ENCODE measurements at regions not wholly inside any gene's neighbourhood (a gene's known extent, or its start where the extent isn't known, plus 50 kb on each side); places are given as distances from the start of the nearest gene placed in this dataset.
"Not testable (repeated sequence)": the region's sequence is repeated elsewhere in the genome, so short reads cannot be mapped to it uniquely, and the experiment has no call there.

DNA sequence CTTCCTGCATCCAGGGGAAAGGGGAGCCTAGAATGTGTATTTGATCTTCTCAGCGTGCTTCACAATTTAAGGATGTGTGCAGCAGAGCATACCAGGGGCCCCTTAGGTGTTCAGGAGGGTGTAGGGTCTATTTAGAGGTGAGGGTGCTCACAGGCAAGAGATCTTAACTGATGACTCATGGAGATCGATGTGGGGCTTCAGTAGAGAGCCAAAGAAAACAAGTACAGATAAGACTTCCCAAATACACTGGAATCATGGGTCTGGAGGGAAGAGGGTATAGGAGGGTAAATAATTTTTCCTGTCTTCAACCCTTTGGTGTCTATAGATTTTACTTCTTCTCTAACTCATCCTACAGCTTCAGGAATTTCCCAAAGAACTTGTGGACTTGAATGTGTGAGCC lies 170.2 kb upstream of the LRRC3B start:
- H3K9me3 Mint-ChIP-seq, result peaks cover 8% of the 10 kb centered on the region
- DNase-seq (no peak), ATAC-seq (no peak)
- no peak overlapping the region for H3K4me3 Mint-ChIP-seq
- H3K4me1 Mint-ChIP-seq (ENCODE audit: low read depth), result no peaks in the 10 kb centered on the region
- H3K36me3 Mint-ChIP-seq (ENCODE audit: insufficient read depth), result no peaks in the 10 kb centered on the region
- no peaks in the 10 kb centered on the region for H3K27me3 Mint-ChIP-seq (ENCODE audit: low read depth)

DNA sequence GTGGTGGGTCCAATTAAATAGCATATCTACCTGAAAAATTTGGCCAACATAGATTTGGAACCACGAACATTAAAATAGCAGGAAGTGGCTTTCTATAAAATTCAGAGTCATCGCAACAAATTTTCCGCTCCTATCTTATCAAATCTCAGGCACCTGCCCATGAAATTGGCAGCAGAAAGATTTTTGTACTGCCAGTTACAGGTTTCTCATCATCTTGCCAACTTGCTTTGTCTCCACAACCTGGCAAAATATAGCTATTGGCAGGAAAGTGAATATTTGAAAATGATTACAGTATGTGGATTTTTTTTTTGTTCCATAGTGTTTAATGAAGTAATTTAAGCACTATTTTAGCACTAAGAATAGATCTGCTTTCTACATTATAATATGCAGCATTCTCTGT lies 161.6 kb upstream of the LRRC3B start:
- no peak overlapping the region for H3K4me3 Mint-ChIP-seq
- no peaks in the 10 kb centered on the region for H3K27me3 Mint-ChIP-seq (ENCODE audit: low read depth)

DNA sequence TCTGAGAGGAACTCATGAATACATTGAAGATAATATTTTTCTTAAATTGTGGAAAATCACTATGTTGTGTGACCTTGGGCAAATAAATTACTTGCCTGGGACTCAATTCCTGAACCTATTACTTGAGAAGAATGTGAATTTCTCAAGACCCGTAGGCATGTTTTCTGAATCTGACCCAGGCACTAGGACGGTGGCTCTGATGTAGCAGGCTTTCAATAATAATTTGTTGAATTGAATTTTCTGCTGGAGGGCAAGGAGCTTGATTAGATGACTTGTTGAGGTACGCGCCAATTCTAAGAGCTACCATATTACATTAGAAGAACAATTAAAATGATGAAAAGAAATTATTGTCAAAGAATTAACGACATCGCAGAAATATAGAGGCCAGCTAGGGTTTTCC lies 150.2 kb upstream of the LRRC3B start:
- DNase-seq (no peak), ATAC-seq (no peak)
- H3K9me3 Mint-ChIP-seq, result peaks cover 15% of the 10 kb centered on the region
- no peaks in the 10 kb centered on the region for H3K27me3 Mint-ChIP-seq (ENCODE audit: low read depth)
- H3K4me1 Mint-ChIP-seq (ENCODE audit: low read depth), result no peaks in the 10 kb centered on the region
- no peaks in the 10 kb centered on the region for H3K36me3 Mint-ChIP-seq (ENCODE audit: insufficient read depth)
- H3K4me3 Mint-ChIP-seq, result no peak overlapping the region

More for the DNA sequence above, 161.6 kb upstream of the LRRC3B start:
- peaks cover 9% of the 10 kb centered on the region for H3K9me3 Mint-ChIP-seq
- no peak for DNase-seq
- no peaks in the 10 kb centered on the region for H3K4me1 Mint-ChIP-seq (ENCODE audit: low read depth)
- H3K36me3 Mint-ChIP-seq (ENCODE audit: insufficient read depth), result no peaks in the 10 kb centered on the region
- ATAC-seq, result no peak

DNA sequence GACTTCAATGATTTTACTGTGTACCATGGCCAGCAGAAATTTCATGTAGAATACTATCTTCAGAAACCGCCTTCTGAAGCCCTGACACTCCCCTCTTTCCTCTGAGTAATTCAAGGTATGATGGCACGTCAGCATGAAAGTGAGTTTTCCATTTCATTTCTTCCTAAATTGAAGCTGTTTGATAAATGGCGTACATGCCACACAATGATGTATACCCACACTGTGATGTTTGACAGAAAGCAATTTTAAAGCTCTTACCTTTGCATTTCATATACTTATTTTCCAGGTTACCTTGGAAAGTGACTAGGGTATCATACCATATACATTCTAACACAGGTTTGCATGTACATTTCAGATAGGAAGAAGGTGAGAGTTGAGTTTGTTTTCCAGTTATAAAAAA lies 147.9 kb upstream of the LRRC3B start:
- H3K36me3 Mint-ChIP-seq (ENCODE audit: insufficient read depth), result no peaks in the 10 kb centered on the region
- H3K4me3 Mint-ChIP-seq, result no peak overlapping the region
- ATAC-seq (no peak), DNase-seq (no peak)
- no peaks in the 10 kb centered on the region for H3K27me3 Mint-ChIP-seq (ENCODE audit: low read depth)
- no peaks in the 10 kb centered on the region for H3K4me1 Mint-ChIP-seq (ENCODE audit: low read depth)
- peaks cover 8% of the 10 kb centered on the region for H3K9me3 Mint-ChIP-seq

DNA sequence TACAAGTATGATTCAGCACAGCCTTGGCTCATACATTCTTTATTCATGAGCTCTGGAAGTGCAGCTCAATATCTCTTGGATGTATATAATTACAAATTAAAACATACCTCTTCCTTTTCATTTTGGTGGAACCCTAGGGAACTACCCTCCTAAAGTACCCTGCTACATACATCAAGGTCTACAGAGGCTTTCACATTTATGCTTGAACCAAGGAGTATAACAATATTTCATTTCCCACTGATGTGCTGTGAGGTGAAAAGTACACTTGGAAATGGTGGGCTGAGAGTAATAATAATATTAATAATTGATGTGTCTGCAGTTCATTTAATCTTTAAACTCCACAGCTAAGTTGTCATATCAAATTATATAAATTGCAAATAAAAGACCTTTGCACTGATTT lies 142.2 kb upstream of the LRRC3B start:
- no peaks in the 10 kb centered on the region for H3K27me3 Mint-ChIP-seq (ENCODE audit: low read depth)
- ATAC-seq, result no peak
- H3K4me3 Mint-ChIP-seq, result no peak overlapping the region
- no peak for DNase-seq
- H3K9me3 Mint-ChIP-seq, result no peaks in the 10 kb centered on the region
- H3K4me1 Mint-ChIP-seq (ENCODE audit: low read depth), result no peaks in the 10 kb centered on the region
- H3K36me3 Mint-ChIP-seq (ENCODE audit: insufficient read depth), result no peaks in the 10 kb centered on the region

DNA sequence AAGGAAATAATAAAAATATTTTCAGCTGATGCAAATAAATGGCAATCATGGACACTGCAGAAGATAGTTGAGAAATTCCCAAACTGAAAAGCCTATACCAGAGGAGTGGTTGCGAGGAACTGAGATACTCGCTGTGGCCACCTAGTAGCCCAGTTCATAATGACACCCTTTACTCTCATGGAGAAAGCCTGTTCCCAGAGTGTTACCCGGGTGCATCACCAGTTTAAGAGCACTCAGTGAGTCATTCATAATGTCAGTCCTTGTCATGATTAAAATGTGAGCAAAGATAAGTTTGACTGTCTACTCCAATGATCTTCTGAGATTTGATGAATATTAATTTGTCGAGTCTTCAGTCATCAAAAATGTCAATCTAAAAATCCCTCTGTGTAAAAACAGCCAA lies 138.4 kb upstream of the LRRC3B start:
- no peak overlapping the region for H3K4me3 Mint-ChIP-seq
- ATAC-seq (no peak), DNase-seq (no peak)
- no peaks in the 10 kb centered on the region for H3K36me3 Mint-ChIP-seq (ENCODE audit: insufficient read depth)
- H3K27me3 Mint-ChIP-seq (ENCODE audit: low read depth), result no peaks in the 10 kb centered on the region
- peaks cover 6% of the 10 kb centered on the region for H3K9me3 Mint-ChIP-seq
- H3K4me1 Mint-ChIP-seq (ENCODE audit: low read depth), result no peaks in the 10 kb centered on the region

DNA sequence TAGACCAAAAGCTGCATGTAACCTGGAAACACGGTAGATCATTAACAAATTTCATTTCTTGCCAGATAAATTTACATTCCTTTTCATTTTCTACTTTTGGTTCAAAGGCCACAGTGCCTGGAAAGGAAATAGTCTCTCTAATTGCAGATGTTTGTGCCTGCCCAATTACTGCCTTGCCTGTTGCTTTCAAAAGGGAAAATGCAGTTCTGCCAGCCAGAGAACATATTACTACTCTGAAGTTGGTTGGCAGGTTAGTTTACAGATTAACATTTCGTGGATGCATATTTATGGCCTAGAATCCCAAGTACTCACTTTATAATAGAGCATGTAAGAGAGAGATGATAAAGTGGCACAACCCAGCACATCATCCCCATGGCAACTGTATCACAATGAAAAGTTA lies 124.3 kb upstream of the LRRC3B start:
- H3K36me3 Mint-ChIP-seq (ENCODE audit: insufficient read depth), result no peaks in the 10 kb centered on the region
- H3K27me3 Mint-ChIP-seq (ENCODE audit: low read depth), result peaks cover 1% of the 10 kb centered on the region
- H3K4me1 Mint-ChIP-seq (ENCODE audit: low read depth), result no peaks in the 10 kb centered on the region
- DNase-seq, result no peak
- H3K9me3 Mint-ChIP-seq, result peaks cover 8% of the 10 kb centered on the region
- no peak overlapping the region for H3K4me3 Mint-ChIP-seq
- ATAC-seq, result no peak

DNA sequence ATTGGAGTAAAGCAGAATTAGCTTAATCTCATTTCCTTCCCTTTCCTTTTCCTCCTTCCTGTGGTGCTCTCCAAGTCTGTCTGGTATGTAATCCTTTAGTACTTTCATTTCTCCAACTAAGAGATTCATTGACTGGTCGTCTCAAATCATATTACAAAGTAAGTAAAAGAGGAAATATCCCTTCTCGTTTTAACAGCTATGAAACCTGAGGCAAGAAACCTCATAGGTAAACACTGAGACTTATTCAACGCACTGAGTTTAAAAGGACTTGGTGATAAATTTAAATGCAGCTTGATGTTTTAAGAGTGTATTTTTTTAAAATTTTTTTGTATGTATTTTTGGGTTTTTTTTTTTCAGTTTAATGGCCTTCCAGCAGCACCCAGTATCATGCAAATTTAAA lies 117.2 kb upstream of the LRRC3B start:
- H3K4me1 Mint-ChIP-seq (ENCODE audit: low read depth), result no peaks in the 10 kb centered on the region
- no peak for DNase-seq
- no peak overlapping the region for H3K4me3 Mint-ChIP-seq
- ATAC-seq, result no peak
- H3K36me3 Mint-ChIP-seq (ENCODE audit: insufficient read depth), result no peaks in the 10 kb centered on the region
- H3K9me3 Mint-ChIP-seq, result peaks cover 4% of the 10 kb centered on the region
- no peaks in the 10 kb centered on the region for H3K27me3 Mint-ChIP-seq (ENCODE audit: low read depth)

DNA sequence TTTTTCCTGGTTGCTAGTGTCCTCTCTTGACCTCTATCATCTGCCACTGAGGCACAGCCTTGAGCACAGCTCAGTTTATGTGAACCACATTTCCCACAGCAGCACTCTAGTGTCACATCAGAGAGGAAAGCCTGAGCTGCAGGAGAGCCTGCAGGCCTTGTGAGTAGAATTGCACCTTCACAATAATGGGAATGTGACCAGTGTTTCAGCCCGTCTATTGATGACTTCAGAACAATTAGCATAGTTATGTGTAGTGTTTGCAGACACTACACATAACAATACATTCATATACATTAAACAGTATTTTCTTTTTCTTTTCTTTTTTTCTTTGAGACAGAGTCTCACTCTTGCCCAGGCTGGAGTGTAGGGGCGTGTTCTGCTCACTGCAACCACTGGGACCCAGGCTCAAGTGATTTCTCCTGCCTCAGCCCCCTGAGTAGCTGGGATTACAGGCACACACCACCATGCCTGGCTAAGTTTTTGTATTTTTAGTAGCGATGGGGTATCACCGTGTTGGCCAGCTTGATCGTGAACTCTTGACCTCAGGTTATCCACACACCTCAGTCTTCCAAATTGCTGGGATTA lies 108.0 kb upstream of the LRRC3B start:
- not testable (repeated sequence) for H3K27me3 Mint-ChIP-seq (ENCODE audit: low read depth); H3K36me3 Mint-ChIP-seq (ENCODE audit: insufficient read depth); H3K4me1 Mint-ChIP-seq (ENCODE audit: low read depth); DNase-seq; ATAC-seq; H3K4me3 Mint-ChIP-seq
- peaks cover 16% of the 10 kb centered on the region for H3K9me3 Mint-ChIP-seq

DNA sequence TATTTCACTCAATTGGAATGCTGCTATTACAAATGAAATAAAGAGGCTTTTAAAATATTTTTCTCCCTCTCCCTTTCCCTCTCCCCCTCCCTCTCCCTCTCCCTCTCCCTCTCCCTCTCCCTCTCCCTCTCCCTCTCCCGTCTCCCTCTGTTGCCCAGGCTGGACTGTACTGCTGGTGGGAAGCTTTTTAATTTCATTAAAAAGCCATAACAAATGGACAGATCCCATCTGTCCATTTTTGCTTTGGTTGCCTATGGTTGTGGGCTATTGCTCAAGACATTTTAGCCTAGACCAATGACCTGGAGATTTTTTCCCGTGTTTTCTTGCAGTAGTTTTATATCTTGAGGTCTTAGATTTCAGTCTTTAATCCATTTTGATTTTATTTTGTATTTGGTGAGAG lies 107.2 kb upstream of the LRRC3B start:
- H3K4me1 Mint-ChIP-seq (ENCODE audit: low read depth), result no peaks in the 10 kb centered on the region
- no peaks in the 10 kb centered on the region for H3K27me3 Mint-ChIP-seq (ENCODE audit: low read depth)
- peaks cover 18% of the 10 kb centered on the region for H3K9me3 Mint-ChIP-seq
- no peaks in the 10 kb centered on the region for H3K36me3 Mint-ChIP-seq (ENCODE audit: insufficient read depth)
- DNase-seq (no peak), ATAC-seq (no peak)
- no peak overlapping the region for H3K4me3 Mint-ChIP-seq

DNA sequence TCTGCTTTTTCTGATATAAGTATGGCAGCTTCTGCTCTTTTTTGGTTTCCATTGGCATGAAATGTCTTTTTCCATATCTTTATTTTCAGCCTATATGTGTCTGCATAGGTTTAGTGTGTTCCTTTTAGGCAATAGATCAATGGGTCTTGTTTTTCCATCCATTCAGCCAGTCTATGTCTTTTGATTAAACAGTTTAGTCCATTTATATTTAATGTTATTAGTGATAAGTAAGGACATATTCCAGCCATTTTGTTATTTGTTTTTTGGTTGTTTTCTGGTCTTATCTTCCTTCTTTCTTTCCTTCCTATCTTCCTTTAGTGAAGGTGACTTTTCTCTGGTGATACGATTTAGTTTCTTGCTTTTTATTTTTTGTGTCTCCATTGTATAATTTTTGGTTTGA lies 101.3 kb upstream of the LRRC3B start:
- H3K36me3 Mint-ChIP-seq (ENCODE audit: insufficient read depth), result no peaks in the 10 kb centered on the region
- peaks cover 36% of the 10 kb centered on the region for H3K9me3 Mint-ChIP-seq

DNA sequence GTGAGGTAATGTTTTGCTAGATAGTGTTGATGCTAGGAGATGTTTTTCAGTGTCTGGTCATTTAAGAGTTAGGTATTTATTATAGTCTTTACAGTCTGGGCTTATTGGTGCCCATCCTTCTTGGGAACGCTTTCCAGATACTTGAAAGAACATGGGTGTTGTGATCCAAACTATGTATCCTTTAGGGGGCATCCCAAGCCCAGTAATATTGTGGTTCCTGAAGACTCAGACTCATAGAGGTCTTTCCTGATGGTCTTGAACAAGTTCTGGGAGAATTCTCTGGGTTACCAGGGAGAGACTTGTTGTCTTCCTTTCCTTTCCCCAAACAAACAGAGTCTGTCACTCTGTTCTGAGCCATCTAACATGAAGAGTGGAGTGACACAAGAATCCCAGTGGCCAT lies 99.7 kb upstream of the LRRC3B start:
- H3K4me3 Mint-ChIP-seq, result no peak overlapping the region
- H3K27me3 Mint-ChIP-seq (ENCODE audit: low read depth), result no peaks in the 10 kb centered on the region
- ATAC-seq (no peak), DNase-seq (no peak)
- H3K9me3 Mint-ChIP-seq, result peaks cover 35% of the 10 kb centered on the region
- H3K36me3 Mint-ChIP-seq (ENCODE audit: insufficient read depth), result no peaks in the 10 kb centered on the region
- no peaks in the 10 kb centered on the region for H3K4me1 Mint-ChIP-seq (ENCODE audit: low read depth)

More for the DNA sequence above, 101.3 kb upstream of the LRRC3B start:
- H3K4me3 Mint-ChIP-seq, result no peak overlapping the region
- H3K4me1 Mint-ChIP-seq (ENCODE audit: low read depth), result no peaks in the 10 kb centered on the region
- H3K27me3 Mint-ChIP-seq (ENCODE audit: low read depth), result no peaks in the 10 kb centered on the region
- no peak for DNase-seq
- no peak for ATAC-seq

DNA sequence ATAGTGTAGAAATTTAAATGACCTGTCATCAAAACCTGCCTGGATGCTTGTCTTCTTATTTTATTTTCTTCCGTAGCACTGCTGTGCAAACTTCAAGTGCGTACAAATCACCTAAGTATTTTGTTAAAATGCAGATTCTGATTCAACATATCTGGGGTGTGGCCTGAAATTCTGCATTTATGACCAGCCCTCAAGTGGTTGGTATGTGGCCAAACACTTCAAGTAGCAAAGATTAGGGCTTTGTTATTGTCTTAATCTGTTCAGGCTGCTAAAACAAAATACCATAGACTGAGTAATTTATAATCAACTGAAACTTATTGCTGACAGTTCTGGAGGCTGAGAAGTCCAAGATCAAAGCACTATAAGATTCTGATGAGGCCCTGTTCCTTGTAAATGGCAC lies 97.6 kb upstream of the LRRC3B start:
- H3K36me3 Mint-ChIP-seq (ENCODE audit: insufficient read depth), result no peaks in the 10 kb centered on the region
- no peak for DNase-seq
- no peak overlapping the region for H3K4me3 Mint-ChIP-seq
- ATAC-seq, result no peak
- peaks cover 34% of the 10 kb centered on the region for H3K9me3 Mint-ChIP-seq
- no peaks in the 10 kb centered on the region for H3K4me1 Mint-ChIP-seq (ENCODE audit: low read depth)
- no peaks in the 10 kb centered on the region for H3K27me3 Mint-ChIP-seq (ENCODE audit: low read depth)

DNA sequence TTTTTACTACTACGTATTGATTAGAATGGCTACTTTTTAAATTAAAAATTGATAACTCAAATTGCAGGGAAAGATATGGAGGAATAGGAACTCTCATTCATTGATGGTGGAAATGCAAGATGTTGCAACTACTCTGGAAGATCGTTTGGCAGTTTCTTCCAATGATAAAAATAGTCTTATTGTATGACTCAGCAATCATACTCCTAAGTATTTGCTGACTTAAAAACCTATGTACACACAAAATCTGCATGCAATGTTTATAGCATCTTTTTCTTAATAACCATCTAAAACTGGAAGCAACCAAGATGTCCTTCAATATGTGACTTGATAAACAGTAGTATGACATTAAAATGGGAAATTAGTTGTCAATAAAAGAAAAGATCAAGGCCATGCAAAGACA lies 87.4 kb upstream of the LRRC3B start:
- H3K4me1 Mint-ChIP-seq (ENCODE audit: low read depth), result no peaks in the 10 kb centered on the region
- peaks cover 7% of the 10 kb centered on the region for H3K9me3 Mint-ChIP-seq
- ATAC-seq (no peak), DNase-seq (no peak)
- no peaks in the 10 kb centered on the region for H3K27me3 Mint-ChIP-seq (ENCODE audit: low read depth)
- no peak overlapping the region for H3K4me3 Mint-ChIP-seq
- no peaks in the 10 kb centered on the region for H3K36me3 Mint-ChIP-seq (ENCODE audit: insufficient read depth)

DNA sequence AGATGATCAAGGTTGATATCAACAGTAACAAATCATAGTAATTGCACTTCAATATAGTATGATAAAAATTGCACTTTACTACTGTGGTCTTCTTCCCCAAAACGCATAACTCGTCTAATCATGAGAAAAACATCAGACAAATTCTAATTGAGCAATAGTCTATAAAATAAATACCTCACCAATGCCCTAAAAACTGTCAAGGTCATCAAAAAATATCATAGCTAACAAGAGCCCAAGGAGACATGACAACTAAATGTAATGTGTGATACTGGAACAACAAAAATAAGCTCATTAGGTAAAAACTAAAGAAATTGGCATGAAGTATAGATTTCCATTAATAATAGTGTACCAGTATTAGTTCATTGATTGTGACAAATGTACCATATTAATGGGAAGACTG lies 85.6 kb upstream of the LRRC3B start:
- Mint-ChIP-seq H3K9me3 (peaks cover 10% of the 10 kb centered on the region), H3K4me1 (ENCODE audit: low read depth) (no peaks in the 10 kb centered on the region), H3K36me3 (ENCODE audit: insufficient read depth) (no peaks in the 10 kb centered on the region), H3K4me3 (no peak overlapping the region), H3K27me3 (ENCODE audit: low read depth) (no peaks in the 10 kb centered on the region)
- ATAC-seq, result no peak
- no peak for DNase-seq

DNA sequence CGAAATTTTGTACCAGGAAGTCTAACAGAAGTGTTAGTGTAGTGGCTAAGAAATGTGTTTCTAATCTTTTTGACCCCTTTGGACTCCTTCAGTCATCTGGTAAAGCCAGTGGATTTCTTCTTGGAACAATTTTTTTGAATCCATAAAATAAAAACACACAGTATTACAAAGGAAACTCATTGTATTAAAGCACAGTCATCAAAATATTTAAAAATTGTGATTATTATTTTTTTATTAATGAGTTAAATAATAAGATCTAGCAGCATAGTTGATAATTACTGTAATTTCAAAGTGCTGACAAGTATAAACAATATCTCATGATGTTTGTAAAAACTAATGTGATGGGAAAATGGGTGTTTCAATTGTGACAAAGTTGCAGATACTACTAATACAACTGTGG lies 72.2 kb upstream of the LRRC3B start:
- no peaks in the 10 kb centered on the region for H3K4me1 Mint-ChIP-seq (ENCODE audit: low read depth)
- H3K36me3 Mint-ChIP-seq (ENCODE audit: insufficient read depth), result no peaks in the 10 kb centered on the region
- no peak for DNase-seq
- no peak for ATAC-seq
- H3K27me3 Mint-ChIP-seq (ENCODE audit: low read depth), result no peaks in the 10 kb centered on the region
- H3K9me3 Mint-ChIP-seq, result no peaks in the 10 kb centered on the region
- no peak overlapping the region for H3K4me3 Mint-ChIP-seq

Measured in activated T-cell treated with anti-CD3 and anti-CD28 coated beads, Interleukin-2, amount 50 U/mL, for 4 hours (primary cell).